HepG2 (cell line): ENCODE measurements at regions not wholly inside any gene's neighbourhood (a gene's known extent, or its start where the extent isn't known, plus 50 kb on each side); places are given as distances from the start of the nearest gene placed in this dataset.

Source experiments
- ATAC-seq: fragments of 200-7000 bp; cut with Tn5 transposase; 3 replicates; pipeline ENCODE4 v1.9.1; 2020; ENCODE audit warnings: mild to moderate bottlenecking, moderate library complexity
- BruUV-seq: library from RNA; stranded (reverse); fragments of 400-500 nt; replicated peaks from 2 replicates; lab custom pipeline; 2021; lab: Mats Ljungman, UMichigan
- CTCF ChIA-PET: fragments of 300-600 bp; formaldehyde crosslinking; extraction: SDS; loops from one replicate; lab custom pipeline; 2021; ENCODE audit warnings: low total read pairs, inconsistent platforms, low intra/inter-chr PET ratio; lab: Yijun Ruan, JAX
- POLR2A ChIA-PET: fragments of 350-600 bp; sonication (Branson Sonifier 250); formaldehyde crosslinking; loops from one replicate; lab custom pipeline; 2020; ENCODE audit warnings: antibody characterized with exemption, inconsistent platforms; lab: Yijun Ruan, JAX
- DNase-seq: peaks from one replicate; pipeline ENCODE4 v3.0.0-alpha.2; 2015; ENCODE audit warnings: low spot score
- FAIRE-seq: peaks from 3 replicates; lab custom pipeline; 2011; peaks lifted over from hg19 to GRCh38; lab: Jason Lieb, UNC
- H2AFZ ChIP-seq: one replicate; pipeline ENCODE4 v1.6.1; 2011; ENCODE audit warnings: low read length, inconsistent platforms
- H3K27ac ChIP-seq: fragments of 300-600 bp; 3 replicates; pipeline ENCODE4 v1.8.0; 2011; ENCODE audit warnings: mixed run types, mild to moderate bottlenecking, mixed read lengths, low read length, inconsistent platforms; ENCODE audit not compliant: insufficient read depth; ENCODE audit errors: extremely low read length
- H3K27me3 ChIP-seq, 2 experiments: fragments of 200-600 bp in 1 of 2; 2 replicates in 1 of 2; 3 replicates in 1 of 2; pipeline versions ENCODE4 v1.6.0 to v1.8.0; 2011; ENCODE audit warnings: low read length in 2 of 2, mild to moderate bottlenecking in 2 of 2, moderate library complexity in 2 of 2, inconsistent platforms in 1 of 2; ENCODE audit not compliant: insufficient read depth in 2 of 2, control insufficient read depth in 1 of 2
- H3K36me3 ChIP-seq, 2 experiments: fragments of 200-600 bp in 1 of 2; replicated peaks in 1 of 2; 2 replicates in 1 of 2; 3 replicates in 1 of 2; pipeline versions ENCODE4 v1.5.1 to v1.8.0; 2011; ENCODE audit warnings: low read length in 2 of 2, inconsistent platforms in 1 of 2; ENCODE audit not compliant: insufficient read depth in 2 of 2, control insufficient read depth in 1 of 2
- H3K4me1 ChIP-seq: 2 replicates; pipeline ENCODE4 v1.5.1; 2012; ENCODE audit warnings: low read length, inconsistent platforms; ENCODE audit not compliant: insufficient read depth
- H3K4me2 ChIP-seq: 2 replicates; pipeline ENCODE4 v1.6.0; 2011; ENCODE audit warnings: low read depth, low read length, inconsistent platforms
- H3K4me3 ChIP-seq, 3 experiments: fragments of 200-600 bp in 1 of 3; sonication (generic), shearing (Covaris generic) in 1 of 3; replicated peaks in 1 of 3; 2 replicates each; pipeline ENCODE4 v1.5.1; 2011 to 2016; ENCODE audit warnings: low read length in 3 of 3, inconsistent platforms in 2 of 3, low read depth in 2 of 3, mild to moderate bottlenecking in 2 of 3, control low read depth in 1 of 3, mixed read lengths in 1 of 3; ENCODE audit not compliant: insufficient read depth in 1 of 3
- H3K79me2 ChIP-seq: one replicate; pipeline ENCODE4 v1.6.1; 2011; ENCODE audit warnings: low read length, inconsistent platforms; ENCODE audit not compliant: insufficient read depth
- H3K9ac ChIP-seq: 2 replicates; pipeline ENCODE4 v1.6.0; 2011; ENCODE audit warnings: mild to moderate bottlenecking, low read depth, low read length, inconsistent platforms; ENCODE audit not compliant: insufficient read depth
- H3K9me3 ChIP-seq: 2 replicates; pipeline ENCODE4 v1.5.1; 2012; ENCODE audit warnings: mild to moderate bottlenecking, low read length
- H4K20me1 ChIP-seq: 2 replicates; pipeline ENCODE4 v1.6.0; 2011; ENCODE audit warnings: inconsistent platforms, mild to moderate bottlenecking, low read length, moderate library complexity; ENCODE audit not compliant: insufficient read depth
- ATF7 ChIP-seq, 2 experiments: fragments of 450-650 bp in 1 of 2; sonication (generic) in 1 of 2; formaldehyde crosslinking in 1 of 2; IDR thresholded peaks; 2 replicates each; pipeline versions ENCODE4 v1.4.0 to v1.6.1; 2016 to 2020; ENCODE audit warnings: antibody characterized with exemption in 1 of 2, mild to moderate bottlenecking in 1 of 2, missing genetic modification reagents in 1 of 2
- CREB1 ChIP-seq, 2 experiments: fragments of 450-650 bp in 1 of 2; IDR thresholded peaks; 2 replicates each; pipeline ENCODE4 v1.6.1; 2016 to 2017; ENCODE audit warnings: control low read depth in 1 of 2, mild to moderate bottlenecking in 1 of 2, missing compliant biosample characterization in 1 of 2, missing genetic modification characterization in 1 of 2
- HES4 ChIP-seq: sonication (generic); formaldehyde crosslinking; IDR thresholded peaks from 2 replicates; pipeline ENCODE4 v1.9.0; 2021; ENCODE audit warnings: mild to moderate bottlenecking, missing genetic modification reagents, borderline replicate concordance
- HOXA7 ChIP-seq: sonication (generic); formaldehyde crosslinking; IDR thresholded peaks from 2 replicates; pipeline ENCODE4 v1.8.1; 2022; ENCODE audit warnings: mild to moderate bottlenecking, missing genetic modification reagents, moderate library complexity
- SMARCC2 ChIP-seq: fragments of 450-650 bp; IDR thresholded peaks from 2 replicates; pipeline ENCODE4 v1.6.1; 2017; ENCODE audit warnings: antibody characterized with exemption, mild to moderate bottlenecking
- SMC3 ChIP-seq: IDR thresholded peaks from 2 replicates; pipeline ENCODE4 v1.6.1; 2011; ENCODE audit warnings: low read length, improper control_type of control experiment
- ZNF331 ChIP-seq: sonication (generic); formaldehyde crosslinking; IDR thresholded peaks from 2 replicates; pipeline ENCODE4 v1.4.0; 2020; ENCODE audit warnings: missing genetic modification reagents
- ZNF709 ChIP-seq: sonication (generic); formaldehyde crosslinking; IDR thresholded peaks from 2 replicates; pipeline ENCODE4 v1.5.0; 2020; ENCODE audit warnings: mild to moderate bottlenecking, missing genetic modification reagents
- WGBS: methylation state at CpG from one replicate; pipeline ENCODE4 v1.1.6; 2017; ENCODE audit warnings: low lambda C conversion rate; 5-methylcytosine and 5-hydroxymethylcytosine counted together
- in situ Hi-C: cut with HindIII; loops from 2 replicates; pipeline ENCODE4 v1.10.0; 2017; ENCODE audit warnings: low pct_unique_long_range_greater_than_20kb; ENCODE audit not compliant: extremely low pct_ligation_motif_present
- intact Hi-C: fragments of 100-400 bp; cut with micrococcal nuclease; formaldehyde crosslinking; loops from one replicate; pipeline ENCODE4 v1.10.0; 2022; ENCODE audit not compliant: unreplicated experiment
- TF ChIP-seq, protein P1 (sequence below): sonication (generic); formaldehyde crosslinking; IDR thresholded peaks from 2 replicates; pipeline ENCODE4 v1.5.0; 2020; ENCODE audit warnings: missing genetic modification reagents
- TF ChIP-seq, protein P2 (sequence below): sonication (generic); formaldehyde crosslinking; IDR thresholded peaks from 2 replicates; pipeline ENCODE4 v1.4.0; 2020; ENCODE audit warnings: mild to moderate bottlenecking, missing genetic modification reagents
- TF ChIP-seq, protein P3 (sequence below): sonication (generic); formaldehyde crosslinking; IDR thresholded peaks from 2 replicates; pipeline ENCODE4 v1.4.0; 2020; ENCODE audit warnings: missing genetic modification reagents

DNA sequence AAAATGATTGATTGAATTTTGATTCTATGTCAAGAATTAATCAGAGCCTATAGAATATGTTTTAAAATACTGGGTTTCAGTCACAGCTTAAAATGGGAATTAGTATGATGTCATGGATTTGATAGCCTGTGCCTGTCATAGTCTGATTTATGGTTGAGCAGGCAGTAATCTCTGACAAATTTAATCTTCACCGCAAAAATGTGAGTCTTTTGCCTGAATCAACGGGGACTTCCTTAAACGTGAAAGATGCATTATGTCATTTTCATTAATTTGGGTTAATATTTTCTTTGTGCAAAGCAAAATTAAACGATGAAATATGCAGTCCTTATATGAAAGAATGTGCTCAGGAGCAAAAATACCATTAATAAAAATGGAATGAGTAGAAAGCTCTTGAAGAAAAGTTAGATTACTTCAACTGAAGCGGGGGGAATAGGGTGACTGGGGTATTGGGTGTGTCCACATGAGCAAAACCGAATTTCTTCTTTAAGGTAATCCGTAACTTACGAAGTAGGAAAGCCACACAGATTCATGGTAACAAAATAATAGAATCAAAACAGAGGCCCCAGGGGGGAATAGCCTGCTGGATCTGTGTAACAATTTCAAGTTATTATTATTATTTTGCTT lies 339.6 kb upstream of the NOX3 start:
- H3K9ac ChIP-seq: no peak overlapping the region
- no peaks in the 10 kb centered on the region for H4K20me1 ChIP-seq
- BruUV-seq: no TSS peak
- H3K4me1 ChIP-seq: no peaks in the 10 kb centered on the region
- peaks cover 0 to 11% of the 10 kb centered on the region in 2 experiments; a peak in 2 of 5 replicates for H3K27me3 ChIP-seq
- ChIA-PET CTCF (no interaction called here), POLR2A (no interaction called here)
- ATAC-seq (no peak), FAIRE-seq (no peak), DNase-seq (no peak)
- TF ChIP-seq CREB1 (IDR thresholded peaks at IDR 0.05): peak; percentile 61; the same call in 1 of the 2 replicates
- no peak for TF ChIP-seq CREB1 (CRISPR knock-in tag; IDR thresholded peaks at IDR 0.05)
- peak; percentile 86 for TF ChIP-seq ATF7 (IDR thresholded peaks at IDR 0.05)
- no peak for TF ChIP-seq ATF7 (CRISPR knock-in tag; IDR thresholded peaks at IDR 0.05)
- TF ChIP-seq SMC3: no peak
- no peaks in the 10 kb centered on the region for H3K36me3 ChIP-seq
- no peaks in the 10 kb centered on the region for H3K9me3 ChIP-seq
- intact Hi-C loops (no loop called here), in situ Hi-C loops (no loop called here)
- H3K4me2 ChIP-seq: no peak overlapping the region
- no peak overlapping the region for H2AFZ ChIP-seq
- WGBS: 23% methylated on average over 8 of the region's 8 CpGs
- H3K79me2 ChIP-seq: no peaks in the 10 kb centered on the region
- H3K27ac ChIP-seq: no peak overlapping the region
- H3K4me3 ChIP-seq: no peak overlapping the region

DNA sequence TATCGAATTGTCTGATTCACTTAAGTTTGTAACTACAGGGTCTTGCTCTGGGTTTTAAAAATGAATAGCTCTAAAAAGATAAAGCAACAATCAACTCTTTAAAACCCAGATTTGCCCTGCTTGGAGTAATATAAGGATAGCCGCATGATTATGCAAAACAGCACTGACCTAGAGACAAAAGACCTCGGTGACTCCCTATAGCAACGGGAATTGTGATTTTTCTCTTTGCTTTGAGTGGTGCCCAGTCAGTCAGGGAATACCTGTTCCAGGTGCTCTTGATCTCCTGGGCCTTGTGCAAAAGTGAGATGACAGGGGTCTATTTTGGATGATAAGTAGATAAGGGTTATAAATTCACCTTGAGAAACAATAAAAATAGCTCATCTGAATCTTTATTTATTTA lies 336.3 kb upstream of the NOX3 start:
- 13% methylated on average over 4 of the region's 4 CpGs for WGBS
- FAIRE-seq (no peak), DNase-seq (no peak), ATAC-seq (no peak)
- Histone ChIP-seq H3K4me1 (no peaks in the 10 kb centered on the region), H3K9me3 (no peaks in the 10 kb centered on the region), H3K27ac (no peak overlapping the region), H2AFZ (no peak overlapping the region), H3K79me2 (no peaks in the 10 kb centered on the region), H4K20me1 (no peaks in the 10 kb centered on the region), H3K4me3 (no peak overlapping the region), H3K4me2 (no peak overlapping the region), H3K27me3 (peaks cover 0 to 11% of the 10 kb centered on the region in 2 experiments; a peak in 2 of 5 replicates), H3K9ac (no peak overlapping the region), H3K36me3 (no peaks in the 10 kb centered on the region)
- no TSS peak for BruUV-seq
- intact Hi-C loops (no loop called here), in situ Hi-C loops (no loop called here)
- POLR2A ChIA-PET: no interaction called here
- CTCF ChIA-PET: no interaction called here
- TF ChIP-seq, protein P1, sequence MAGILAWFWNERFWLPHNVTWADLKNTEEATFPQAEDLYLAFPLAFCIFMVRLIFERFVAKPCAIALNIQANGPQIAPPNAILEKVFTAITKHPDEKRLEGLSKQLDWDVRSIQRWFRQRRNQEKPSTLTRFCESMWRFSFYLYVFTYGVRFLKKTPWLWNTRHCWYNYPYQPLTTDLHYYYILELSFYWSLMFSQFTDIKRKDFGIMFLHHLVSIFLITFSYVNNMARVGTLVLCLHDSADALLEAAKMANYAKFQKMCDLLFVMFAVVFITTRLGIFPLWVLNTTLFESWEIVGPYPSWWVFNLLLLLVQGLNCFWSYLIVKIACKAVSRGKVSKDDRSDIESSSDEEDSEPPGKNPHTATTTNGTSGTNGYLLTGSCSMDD: no peak
- TF ChIP-seq, protein P2, sequence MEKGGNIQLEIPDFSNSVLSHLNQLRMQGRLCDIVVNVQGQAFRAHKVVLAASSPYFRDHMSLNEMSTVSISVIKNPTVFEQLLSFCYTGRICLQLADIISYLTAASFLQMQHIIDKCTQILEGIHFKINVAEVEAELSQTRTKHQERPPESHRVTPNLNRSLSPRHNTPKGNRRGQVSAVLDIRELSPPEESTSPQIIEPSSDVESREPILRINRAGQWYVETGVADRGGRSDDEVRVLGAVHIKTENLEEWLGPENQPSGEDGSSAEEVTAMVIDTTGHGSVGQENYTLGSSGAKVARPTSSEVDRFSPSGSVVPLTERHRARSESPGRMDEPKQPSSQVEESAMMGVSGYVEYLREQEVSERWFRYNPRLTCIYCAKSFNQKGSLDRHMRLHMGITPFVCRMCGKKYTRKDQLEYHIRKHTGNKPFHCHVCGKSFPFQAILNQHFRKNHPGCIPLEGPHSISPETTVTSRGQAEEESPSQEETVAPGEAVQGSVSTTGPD (CRISPR knock-in tag): no peak
- TF ChIP-seq, protein P3, sequence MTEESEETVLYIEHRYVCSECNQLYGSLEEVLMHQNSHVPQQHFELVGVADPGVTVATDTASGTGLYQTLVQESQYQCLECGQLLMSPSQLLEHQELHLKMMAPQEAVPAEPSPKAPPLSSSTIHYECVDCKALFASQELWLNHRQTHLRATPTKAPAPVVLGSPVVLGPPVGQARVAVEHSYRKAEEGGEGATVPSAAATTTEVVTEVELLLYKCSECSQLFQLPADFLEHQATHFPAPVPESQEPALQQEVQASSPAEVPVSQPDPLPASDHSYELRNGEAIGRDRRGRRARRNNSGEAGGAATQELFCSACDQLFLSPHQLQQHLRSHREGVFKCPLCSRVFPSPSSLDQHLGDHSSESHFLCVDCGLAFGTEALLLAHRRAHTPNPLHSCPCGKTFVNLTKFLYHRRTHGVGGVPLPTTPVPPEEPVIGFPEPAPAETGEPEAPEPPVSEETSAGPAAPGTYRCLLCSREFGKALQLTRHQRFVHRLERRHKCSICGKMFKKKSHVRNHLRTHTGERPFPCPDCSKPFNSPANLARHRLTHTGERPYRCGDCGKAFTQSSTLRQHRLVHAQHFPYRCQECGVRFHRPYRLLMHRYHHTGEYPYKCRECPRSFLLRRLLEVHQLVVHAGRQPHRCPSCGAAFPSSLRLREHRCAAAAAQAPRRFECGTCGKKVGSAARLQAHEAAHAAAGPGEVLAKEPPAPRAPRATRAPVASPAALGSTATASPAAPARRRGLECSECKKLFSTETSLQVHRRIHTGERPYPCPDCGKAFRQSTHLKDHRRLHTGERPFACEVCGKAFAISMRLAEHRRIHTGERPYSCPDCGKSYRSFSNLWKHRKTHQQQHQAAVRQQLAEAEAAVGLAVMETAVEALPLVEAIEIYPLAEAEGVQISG: no peak
- TF ChIP-seq SMARCC2 (no peak), HOXA7 (CRISPR knock-in tag) (no peak), ZNF709 (CRISPR knock-in tag) (no peak), HES4 (CRISPR knock-in tag) (no peak), ZNF331 (no peak), CREB1 (IDR thresholded peaks at IDR 0.05) (no peak), CREB1 (CRISPR knock-in tag; IDR thresholded peaks at IDR 0.05) (no peak)
